ENCODE measurements at regions not wholly inside any gene's neighbourhood (a gene's known extent, or its start where the extent isn't known, plus 50 kb on each side); places are given as distances from the start of the nearest gene placed in this dataset.

DNA sequence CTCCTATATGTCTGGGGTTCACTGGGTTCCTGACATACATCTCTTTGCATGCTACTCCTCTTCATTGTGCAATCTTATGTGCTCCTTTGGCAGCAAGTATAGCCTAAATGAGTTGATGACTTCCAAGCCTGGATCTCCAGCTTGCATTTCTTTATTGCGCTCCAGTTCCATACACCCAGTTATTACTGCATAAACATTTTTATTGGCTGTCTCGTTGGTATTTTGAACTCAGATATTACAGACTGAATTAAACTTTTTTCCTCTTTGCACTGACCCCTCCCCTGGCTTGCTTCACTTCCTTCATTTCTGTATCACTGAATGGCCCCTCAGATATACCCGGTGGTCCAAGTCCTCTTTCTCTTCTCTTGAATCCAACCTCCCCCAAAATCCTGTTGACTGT lies 219.2 kb downstream of the MC4R start:
- TF ChIP-seq, protein P1, sequence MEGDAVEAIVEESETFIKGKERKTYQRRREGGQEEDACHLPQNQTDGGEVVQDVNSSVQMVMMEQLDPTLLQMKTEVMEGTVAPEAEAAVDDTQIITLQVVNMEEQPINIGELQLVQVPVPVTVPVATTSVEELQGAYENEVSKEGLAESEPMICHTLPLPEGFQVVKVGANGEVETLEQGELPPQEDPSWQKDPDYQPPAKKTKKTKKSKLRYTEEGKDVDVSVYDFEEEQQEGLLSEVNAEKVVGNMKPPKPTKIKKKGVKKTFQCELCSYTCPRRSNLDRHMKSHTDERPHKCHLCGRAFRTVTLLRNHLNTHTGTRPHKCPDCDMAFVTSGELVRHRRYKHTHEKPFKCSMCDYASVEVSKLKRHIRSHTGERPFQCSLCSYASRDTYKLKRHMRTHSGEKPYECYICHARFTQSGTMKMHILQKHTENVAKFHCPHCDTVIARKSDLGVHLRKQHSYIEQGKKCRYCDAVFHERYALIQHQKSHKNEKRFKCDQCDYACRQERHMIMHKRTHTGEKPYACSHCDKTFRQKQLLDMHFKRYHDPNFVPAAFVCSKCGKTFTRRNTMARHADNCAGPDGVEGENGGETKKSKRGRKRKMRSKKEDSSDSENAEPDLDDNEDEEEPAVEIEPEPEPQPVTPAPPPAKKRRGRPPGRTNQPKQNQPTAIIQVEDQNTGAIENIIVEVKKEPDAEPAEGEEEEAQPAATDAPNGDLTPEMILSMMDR (IDR thresholded peaks at IDR 0.05): no peak
- no peak for TF ChIP-seq POLR2A (IDR thresholded peaks at IDR 0.05)

Measured in heart left ventricle (tissue), 13 donors.